Central memory CD4-positive, alpha-beta T cell (primary cell): ENCODE measurements at regions not wholly inside any gene's neighbourhood (a gene's known extent, or its start where the extent isn't known, plus 50 kb on each side); places are given as distances from the start of the nearest gene placed in this dataset.

ENCODE experiments used
- DNase-seq: peaks from one replicate; pipeline ENCODE4 v3.0.0; 2022

GRCh38 chrX:22666441-22666840 lies 333.3 kb upstream of the DDX53 start:
- DNase-seq: no peak

- no peak for DNase-seq
Measured at GRCh38 chrX:22674932-22675331, 324.8 kb upstream of the DDX53 start.

- DNase-seq: no peak
Measured at GRCh38 chrX:22686138-22686541, 313.6 kb upstream of the DDX53 start.

DNA sequence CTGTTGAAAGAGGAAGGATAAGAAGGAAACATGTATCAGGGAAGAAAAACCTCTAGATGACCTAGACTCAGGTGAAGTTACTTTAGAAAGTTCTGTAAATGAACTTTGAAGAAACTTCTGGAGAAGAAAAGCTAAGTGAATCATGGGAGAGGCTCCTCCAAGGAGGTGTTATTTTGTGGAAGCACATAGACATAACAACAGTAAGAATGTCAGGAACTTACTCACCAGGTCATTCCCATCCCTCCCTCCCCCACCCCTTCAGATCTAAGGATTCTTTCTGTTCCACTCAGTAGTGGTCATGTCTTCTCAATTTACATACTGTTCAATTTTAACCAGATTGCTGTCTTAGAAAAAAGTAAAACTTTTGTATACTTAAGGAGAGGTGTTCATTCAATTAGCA lies 310.5 kb upstream of the DDX53 start:
- no peak for DNase-seq

- no peak for DNase-seq
Measured at GRCh38 chrX:22690116-22690515, 309.6 kb upstream of the DDX53 start.

- no peak for DNase-seq
Measured at GRCh38 chrX:22691966-22692565, 307.7 kb upstream of the DDX53 start.

GRCh38 chrX:22698151-22698550 lies 301.6 kb upstream of the DDX53 start:
- DNase-seq: no peak

DNA sequence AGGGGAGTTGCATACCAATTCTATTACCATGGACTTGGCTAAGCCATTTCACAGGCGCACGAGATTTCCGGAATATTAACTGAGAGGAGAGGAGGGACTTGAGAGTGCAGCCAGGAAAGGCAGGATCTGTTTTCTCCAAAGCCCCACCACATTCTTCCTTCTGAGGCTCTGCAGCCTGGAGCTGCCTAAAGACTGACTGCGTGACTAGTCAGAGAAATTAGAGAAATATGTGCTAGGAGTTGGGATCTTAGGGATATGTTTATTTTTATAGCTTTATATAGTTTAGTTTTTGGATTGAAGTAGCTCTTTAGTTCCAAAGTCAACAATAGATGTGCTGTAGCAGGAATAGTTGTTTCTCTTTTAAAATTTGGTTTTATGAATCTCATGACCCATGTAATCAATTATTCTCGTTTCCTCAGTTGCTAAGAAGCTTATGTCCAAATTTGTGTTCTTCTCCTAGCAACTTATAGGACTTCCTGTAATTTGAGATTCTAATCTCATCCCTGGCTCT lies 300.1 kb upstream of the DDX53 start:
- DNase-seq: no peak

DNA sequence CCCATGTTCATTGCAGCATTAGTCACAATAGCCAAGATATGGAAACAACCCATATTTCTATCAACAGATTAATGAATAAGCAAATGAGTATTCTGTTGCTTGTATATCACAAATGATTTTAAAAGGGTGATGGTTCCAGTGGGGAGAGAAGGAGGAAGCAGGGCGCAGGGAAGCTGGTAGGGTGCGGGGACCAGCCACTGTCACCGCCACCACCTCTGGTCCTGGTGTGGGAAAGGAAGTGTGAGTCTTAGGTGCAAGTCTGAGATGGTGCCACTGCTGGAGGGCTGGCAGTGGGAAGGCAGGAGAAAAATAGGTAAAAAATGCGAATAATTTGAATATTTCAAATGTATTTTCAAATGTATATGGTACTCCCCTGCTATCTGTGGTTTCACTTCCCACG lies 286.8 kb upstream of the DDX53 start:
- no peak for DNase-seq

DNA sequence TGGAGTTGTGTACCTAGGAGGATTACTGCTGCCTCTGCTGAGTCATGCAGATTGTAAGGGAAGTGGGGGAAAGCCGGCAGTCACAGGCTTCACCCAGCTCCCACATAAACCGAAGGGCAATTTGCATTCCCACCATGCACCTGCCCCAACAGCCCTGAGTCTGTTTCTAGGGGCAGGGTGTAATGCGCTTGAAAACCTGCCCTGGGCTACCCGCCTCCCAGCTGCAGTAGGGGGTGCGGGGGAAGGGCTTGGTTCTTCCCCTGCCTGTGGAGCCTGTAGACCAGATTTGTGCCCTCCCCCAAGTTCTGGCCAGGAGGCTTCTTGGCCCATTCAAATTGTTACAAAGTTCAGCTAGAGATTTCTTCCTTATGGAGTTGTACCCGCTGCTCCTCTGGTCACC lies 269.2 kb upstream of the DDX53 start:
- no peak for DNase-seq

DNA sequence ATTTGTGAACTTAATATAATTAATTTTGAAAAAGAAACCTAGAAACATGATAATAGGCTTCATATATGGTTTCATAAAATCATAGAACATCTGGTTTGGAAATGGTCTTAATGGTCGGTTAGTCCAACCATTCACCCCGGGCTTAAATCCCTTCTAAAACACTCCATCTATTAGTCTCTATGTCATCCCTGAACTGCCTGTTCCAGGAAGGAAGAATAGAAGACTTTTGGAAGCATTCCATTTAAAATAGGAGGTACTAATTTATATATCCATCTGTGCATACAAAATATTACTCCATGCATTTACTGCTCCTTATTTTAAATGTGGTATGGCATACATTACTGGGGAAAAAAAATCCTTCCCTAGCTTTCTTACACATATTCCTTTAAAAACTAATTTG lies 262.2 kb upstream of the DDX53 start:
- no peak for DNase-seq

DNA sequence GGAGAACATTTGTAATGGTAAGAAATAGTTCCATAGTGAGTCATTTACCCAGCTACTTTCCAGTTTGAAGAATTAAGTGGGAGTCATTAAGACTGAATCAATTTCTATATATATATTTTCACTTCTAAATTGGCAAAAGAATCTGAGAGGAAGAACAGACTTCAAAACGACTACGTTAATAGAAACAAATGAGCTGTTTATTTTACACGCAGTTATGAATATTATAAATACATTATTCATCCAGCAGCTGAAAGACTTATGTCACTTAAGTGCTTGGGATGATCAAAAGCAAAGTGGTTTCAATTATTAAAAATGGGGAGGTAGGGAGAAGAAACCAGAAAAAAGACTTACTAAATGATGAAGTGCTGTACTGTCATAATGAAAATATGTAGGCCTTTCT lies 260.5 kb upstream of the DDX53 start:
- DNase-seq: no peak

- no peak for DNase-seq
Measured at GRCh38 chrX:22740836-22741235, 258.9 kb upstream of the DDX53 start.

GRCh38 chrX:22742174-22742573 lies 257.6 kb upstream of the DDX53 start:
- no peak for DNase-seq

GRCh38 chrX:22746081-22746480 lies 253.7 kb upstream of the DDX53 start:
- DNase-seq: no peak

DNA sequence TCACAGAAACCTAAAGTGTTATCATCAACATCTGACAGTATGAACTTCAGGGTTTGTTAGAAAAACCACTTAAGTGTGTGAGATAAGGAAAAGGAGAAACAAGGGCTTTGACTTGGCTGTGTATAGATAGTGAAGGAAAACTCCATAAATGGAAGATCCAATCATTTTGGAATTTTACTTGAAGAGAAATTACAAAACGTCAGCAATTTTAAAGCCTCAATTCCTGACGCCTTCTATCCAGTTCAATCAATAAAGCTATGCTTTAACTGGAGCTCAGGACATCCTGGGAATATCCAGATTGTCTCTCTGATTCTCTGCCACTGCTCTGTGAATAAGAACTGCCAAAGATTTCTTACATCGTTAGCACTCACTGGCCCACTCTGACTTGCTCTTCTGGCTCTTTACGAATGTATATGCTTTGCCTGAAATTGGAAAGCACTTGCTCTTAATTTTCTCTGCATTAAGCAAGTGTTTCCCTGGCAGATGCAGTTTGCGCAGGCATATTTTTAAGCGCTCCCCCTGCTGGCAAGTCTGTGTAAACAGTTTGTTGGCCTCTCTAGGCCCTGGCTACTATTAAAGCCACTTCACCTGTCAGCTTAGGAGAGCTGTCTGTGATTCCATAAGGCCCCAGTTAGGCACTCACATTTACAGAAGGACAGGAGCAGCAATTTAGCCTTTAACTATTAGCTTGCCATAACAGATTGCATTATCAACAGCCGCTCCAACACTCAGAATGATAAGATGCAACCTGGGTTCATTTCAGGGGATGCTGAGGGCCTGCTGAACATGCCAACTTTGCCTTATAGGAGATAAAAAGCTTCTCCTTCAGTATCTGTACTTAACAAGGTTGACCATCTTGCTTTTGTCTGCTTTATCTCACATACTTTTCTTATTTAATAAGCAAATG lies 251.4 kb upstream of the DDX53 start:
- peak; percentile 23 for DNase-seq

DNA sequence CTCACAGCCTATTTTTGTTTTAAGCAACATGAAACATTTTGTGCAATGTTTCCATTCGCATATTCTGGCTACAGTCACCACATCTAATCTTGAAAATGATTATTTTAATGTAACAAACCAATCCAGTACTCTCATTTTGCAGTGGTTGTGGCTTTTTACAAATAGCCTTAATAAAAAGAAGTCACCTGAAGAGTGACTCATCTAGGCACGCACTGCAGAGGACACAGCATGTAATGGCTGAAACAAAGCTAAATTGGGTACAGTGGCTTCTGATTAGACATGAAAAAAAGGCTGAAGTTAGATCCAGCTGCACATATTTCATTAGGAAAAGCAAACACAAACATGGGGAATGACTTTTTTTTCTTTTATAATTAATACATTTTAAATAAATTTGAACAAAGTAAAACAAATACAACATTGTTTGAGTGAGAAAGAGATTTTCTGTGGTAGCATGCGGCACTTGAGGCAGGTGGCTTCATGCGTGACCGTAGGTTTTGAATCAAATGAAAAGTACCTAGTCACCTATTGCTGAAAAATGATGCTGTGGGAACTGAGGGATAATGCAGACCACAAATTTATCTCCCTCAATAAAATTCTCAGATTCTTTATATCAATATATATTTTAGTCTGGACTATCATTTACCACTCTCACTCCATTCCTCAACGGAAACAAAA lies 240.8 kb upstream of the DDX53 start:
- DNase-seq: no peak

- no peak for DNase-seq
Measured at GRCh38 chrX:22760513-22761057, 239.2 kb upstream of the DDX53 start.

GRCh38 chrX:22788221-22788620 lies 211.5 kb upstream of the DDX53 start:
- no peak for DNase-seq

GRCh38 chrX:22795671-22796070 lies 204.1 kb upstream of the DDX53 start:
- DNase-seq: no peak

DNA sequence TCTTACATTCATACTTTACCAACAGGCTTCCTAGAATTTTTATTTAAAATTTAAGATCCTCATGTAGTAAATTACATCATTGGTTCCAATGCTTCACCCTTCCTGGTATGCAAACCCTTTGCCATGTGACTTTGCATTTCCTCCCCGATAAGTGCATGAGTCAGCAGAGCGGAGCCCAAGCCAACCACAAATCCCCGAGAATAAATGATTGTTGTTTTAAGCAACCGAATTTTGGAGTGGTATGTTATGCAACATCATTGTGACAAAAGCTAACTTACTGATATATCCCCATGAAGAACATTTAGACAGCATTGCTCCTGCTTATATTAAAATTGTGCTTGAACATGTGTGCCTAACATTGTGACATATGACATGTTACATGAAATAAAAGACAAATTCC lies 199.4 kb upstream of the DDX53 start:
- DNase-seq: no peak

- DNase-seq: no peak
Measured at GRCh38 chrX:22800806-22801205, 199.0 kb upstream of the DDX53 start.

- DNase-seq: no peak
Measured at GRCh38 chrX:22803353-22803752, 196.4 kb upstream of the DDX53 start.
